SU-DHL-6 (cell line): ENCODE measurements at regions not wholly inside any gene's neighbourhood (a gene's known extent, or its start where the extent isn't known, plus 50 kb on each side); places are given as distances from the start of the nearest gene placed in this dataset.

Source experiments
- H2AFZ ChIP-seq: fragments of 200-600 bp; sonication (generic); 2 replicates; pipeline ENCODE4 v1.6.1; 2014; ENCODE audit warnings: low read depth, mild to moderate bottlenecking, moderate library complexity, mixed read lengths, antibody characterized with exemption, low read length; ENCODE audit not compliant: severe bottlenecking
- H3F3A ChIP-seq: fragments of 200-600 bp; shearing (Covaris generic); 2 replicates; pipeline ENCODE4 v1.6.0; 2016; ENCODE audit warnings: antibody characterized with exemption, mild to moderate bottlenecking; ENCODE audit not compliant: insufficient read depth
- H3K27ac ChIP-seq: fragments of 200-600 bp; sonication (generic); 2 replicates; pipeline ENCODE4 v1.5.1; 2016; ENCODE audit warnings: low read depth, mild to moderate bottlenecking, low read length, moderate library complexity, mixed read lengths
- H3K27me3 ChIP-seq: fragments of 200-600 bp; sonication (generic), shearing (Covaris generic); 2 replicates; pipeline ENCODE4 v1.6.0; 2014; ENCODE audit warnings: mild to moderate bottlenecking, low read length
- H3K36me3 ChIP-seq: fragments of 200-600 bp; sonication (generic); 2 replicates; pipeline ENCODE4 v1.6.1; 2014; ENCODE audit warnings: mild to moderate bottlenecking, low read length, mixed read lengths
- H3K4me2 ChIP-seq: fragments of 300-600, 200-600 bp; shearing (Covaris generic), sonication (generic); 2 replicates; pipeline ENCODE4 v1.6.0; 2014; ENCODE audit warnings: low read length, low read depth, mild to moderate bottlenecking; ENCODE audit not compliant: poor library complexity, severe bottlenecking
- H3K4me3 ChIP-seq: fragments of 200-600 bp; sonication (generic); 2 replicates; pipeline ENCODE4 v1.5.1; 2014; ENCODE audit warnings: antibody characterized with exemption, low read length, mild to moderate bottlenecking, mixed read lengths; ENCODE audit not compliant: insufficient read depth, poor library complexity, severe bottlenecking
- H3K79me2 ChIP-seq: fragments of 200-600 bp; sonication (generic); 2 replicates; pipeline ENCODE4 v1.6.1; 2014; ENCODE audit warnings: mild to moderate bottlenecking, low read length, moderate library complexity; ENCODE audit not compliant: insufficient read depth
- H3K9ac ChIP-seq: fragments of 200-600 bp; sonication (generic); 2 replicates; pipeline ENCODE4 v1.7.0; 2014; ENCODE audit warnings: mild to moderate bottlenecking, low read length
- H3K9me2 ChIP-seq: fragments of 200-600 bp; sonication (generic); replicated peaks from 2 replicates; pipeline ENCODE4 v1.6.1; 2014; ENCODE audit warnings: low read length; ENCODE audit not compliant: insufficient read depth
- H3K9me3 ChIP-seq: fragments of 200-600 bp; sonication (generic); 2 replicates; pipeline ENCODE4 v1.6.1; 2014; ENCODE audit warnings: low read length, mixed read lengths; ENCODE audit not compliant: insufficient read depth
- H4K20me1 ChIP-seq: fragments of 200-600 bp; sonication (generic); 2 replicates; pipeline ENCODE4 v1.6.1; 2014; ENCODE audit warnings: low read depth, mild to moderate bottlenecking, antibody characterized with exemption, low read length, moderate library complexity, mixed read lengths
- CTCF ChIP-seq: fragments of 200-600 bp; sonication (generic); IDR thresholded peaks from one replicate; pipeline ENCODE4 v1.5.1; 2017; ENCODE audit warnings: antibody characterized with exemption, mild to moderate bottlenecking, low read length, moderate library complexity; ENCODE audit not compliant: insufficient read depth, poor library complexity, severe bottlenecking
- EZH2phosphoT487 ChIP-seq: fragments of 200-600 bp; sonication (generic), shearing (Covaris generic); conservative IDR thresholded peaks from 2 replicates; pipeline ENCODE4 v1.6.1; 2018; ENCODE audit warnings: mild to moderate bottlenecking, antibody characterized with exemption, low read length, moderate library complexity, mixed read lengths

GRCh38 chr10:128386231-128386630 is 260.0 kb upstream of the MKI67 start:
- Histone ChIP-seq H3K27ac (no peak overlapping the region), H3K4me3 (no peak overlapping the region), H3K36me3 (no peaks in the 10 kb centered on the region), H3F3A (no peaks in the 10 kb centered on the region), H3K9me3 (no peaks in the 10 kb centered on the region), H2AFZ (no peak overlapping the region), H3K4me2 (no peak overlapping the region), H3K79me2 (no peaks in the 10 kb centered on the region), H3K27me3 (no peaks in the 10 kb centered on the region), H3K9me2 (no peaks in the 10 kb centered on the region), H4K20me1 (no peaks in the 10 kb centered on the region), H3K9ac (no peak overlapping the region)
- TF ChIP-seq CTCF, result no peak

GRCh38 chr10:128386816-128387604 is 260.8 kb upstream of the MKI67 start:
- Histone ChIP-seq H3K27ac (no peak overlapping the region), H3F3A (no peaks in the 10 kb centered on the region), H2AFZ (no peak overlapping the region), H3K9me2 (no peaks in the 10 kb centered on the region), H3K9ac (no peak overlapping the region), H3K79me2 (no peaks in the 10 kb centered on the region), H3K27me3 (no peaks in the 10 kb centered on the region), H3K4me3 (no peak overlapping the region), H3K9me3 (no peaks in the 10 kb centered on the region), H4K20me1 (no peaks in the 10 kb centered on the region), H3K4me2 (no peak overlapping the region), H3K36me3 (no peaks in the 10 kb centered on the region)
- no peak for TF ChIP-seq CTCF
- no peak for TF ChIP-seq EZH2phosphoT487

- Histone ChIP-seq H3K4me3 (no peak overlapping the region), H3K27me3 (no peaks in the 10 kb centered on the region)
Observed at GRCh38 chr10:128390596-128390995, 264.4 kb upstream of the MKI67 start.

More at GRCh38 chr10:128390596-128390995, 264.4 kb upstream of the MKI67 start:
- no peaks in the 10 kb centered on the region for H3K79me2 ChIP-seq
- no peak overlapping the region for H3K27ac ChIP-seq
- H3K9ac ChIP-seq, result no peak overlapping the region
- H3F3A ChIP-seq, result no peaks in the 10 kb centered on the region
- no peaks in the 10 kb centered on the region for H3K9me2 ChIP-seq
- H3K36me3 ChIP-seq, result no peaks in the 10 kb centered on the region
- TF ChIP-seq CTCF (no peak), EZH2phosphoT487 (no peak)
- H3K4me2 ChIP-seq, result no peak overlapping the region
- no peaks in the 10 kb centered on the region for H3K9me3 ChIP-seq
- no peak overlapping the region for H2AFZ ChIP-seq
- no peaks in the 10 kb centered on the region for H4K20me1 ChIP-seq
